ENCODE measurements at regions not wholly inside any gene's neighbourhood (a gene's known extent, or its start where the extent isn't known, plus 50 kb on each side); places are given as distances from the start of the nearest gene placed in this dataset.

GRCh38 chr13:86840250-86841191, 830.6 kb upstream of the SLITRK5 start:
- H3K9me3 Mint-ChIP-seq = peaks cover 20% of the 10 kb centered on the region in 2 experiments
- Histone ChIP-seq H3T11ph (ENCODE audit: low read length) (no peak overlapping the region), H2BK20ac (ENCODE audit: low read depth, low read length, poor library complexity, severe bottlenecking) (no peak overlapping the region), H3K23ac (ENCODE audit: insufficient read length, low read depth, low read length) (no peak overlapping the region), H2BK12ac (ENCODE audit: insufficient read length, low read depth, low read length) (no peak overlapping the region), H3K4ac (ENCODE audit: low read depth, low read length) (no peak overlapping the region), H2AK5ac (ENCODE audit: insufficient read length, low read length) (no peak overlapping the region), H4K5ac (ENCODE audit: insufficient read length, low read depth, low read length) (no peak overlapping the region), H3K23me2 (ENCODE audit: insufficient read length, low read depth, low read length, poor library complexity, severe bottlenecking) (no peaks in the 10 kb centered on the region), H2AFZ (ENCODE audit: low read length) (no peak overlapping the region), H3K9ac (ENCODE audit: extremely low read depth, insufficient read length, low read length) (no peak overlapping the region), H3K14ac (ENCODE audit: insufficient read depth, low read length) (peak overlapping the region; percentile 80; the same call in 1 of the 2 replicates), H3K79me1 (ENCODE audit: insufficient read depth, low read depth, low read length, poor library complexity, severe bottlenecking) (no peaks in the 10 kb centered on the region), H2BK5ac (ENCODE audit: insufficient read length, low read length) (no peak overlapping the region), H3K27me3 (ENCODE audit: insufficient read depth, low read length) (no peaks in the 10 kb centered on the region), H3K79me2 (ENCODE audit: insufficient read depth, low read length) (no peaks in the 10 kb centered on the region), H2BK15ac (ENCODE audit: low read depth, low read length) (no peak overlapping the region), H3K27ac (ENCODE audit: insufficient read length, low read depth, low read length) (no peak overlapping the region), H3K9me3 (ENCODE audit: control insufficient read depth, low read depth, low read length) (no peaks in the 10 kb centered on the region), H3K4me2 (ENCODE audit: insufficient read depth, insufficient read length, low read length) (no peak overlapping the region), H2BK120ac (ENCODE audit: low read depth, low read length, poor library complexity, severe bottlenecking) (no peak overlapping the region), H4K8ac (replicated peaks; ENCODE audit: insufficient read length, low read depth, low read length) (no peak overlapping the region), H3K18ac (ENCODE audit: insufficient read length, low read depth, low read length) (no peak overlapping the region), H3K4me1 (ENCODE audit: insufficient read depth, low read length) (no peaks in the 10 kb centered on the region), H3K56ac (ENCODE audit: insufficient read length, low read depth, low read length) (no peak overlapping the region), H4K20me1 (ENCODE audit: control insufficient read depth, insufficient read depth, insufficient read length) (no peaks in the 10 kb centered on the region), H4K91ac (ENCODE audit: insufficient read length, low read depth, low read length) (no peak overlapping the region)
- WGBS (ENCODE audit: extremely low coverage, insufficient read length, low lambda C conversion rate) = no CpG with 5 or more reads among the region's 11 CpGs
- H3K27ac Mint-ChIP-seq = no peak overlapping the region
- H3K4me3 Mint-ChIP-seq = no peak overlapping the region
- H3K36me3 Mint-ChIP-seq (ENCODE audit: insufficient read depth in 1 of 3, low read depth in 3 of 3) = peaks cover 11 to 20% (median 11%) of the 10 kb centered on the region in 3 experiments
- no peak for TF ChIP-seq CTCF (conservative IDR thresholded peaks at IDR 0.05)
- no peak for DNase-seq
- H3K27me3 Mint-ChIP-seq (ENCODE audit: low read depth) = no peaks in the 10 kb centered on the region
- H3K4me1 Mint-ChIP-seq = no peaks in the 10 kb centered on the region

All from H9 (cell line).